Panc1 (cell line): ENCODE measurements at regions not wholly inside any gene's neighbourhood (a gene's known extent, or its start where the extent isn't known, plus 50 kb on each side); places are given as distances from the start of the nearest gene placed in this dataset.

Source experiments
- ATAC-seq: fragments of 200-7000 bp; cut with Tn5 transposase; 2 replicates; pipeline ENCODE4 v1.9.1; 2020; ENCODE audit warnings: mild to moderate bottlenecking, moderate library complexity
- BruUV-seq: library from RNA; stranded (reverse); fragments of 400-500 nt; replicated peaks from 2 replicates; lab custom pipeline; 2021; lab: Mats Ljungman, UMichigan
- CTCF ChIA-PET: fragments of 300-600 bp; sonication (Branson Sonifier 250); formaldehyde crosslinking; loops from one replicate; lab custom pipeline; 2022; ENCODE audit warnings: antibody characterized with exemption; lab: Charles Lee
- POLR2A ChIA-PET: fragments of 300-600 bp; sonication (Branson Sonifier 250); formaldehyde crosslinking; loops from one replicate; lab custom pipeline; 2022; ENCODE audit warnings: antibody characterized with exemption; lab: Charles Lee
- DNase-seq: peaks from one replicate; pipeline ENCODE4 v3.0.0-alpha.2; 2010; ENCODE audit warnings: low read depth, low spot score
- H3K27ac ChIP-seq: 2 replicates; pipeline ENCODE4 v1.5.1; 2011; ENCODE audit warnings: mild to moderate bottlenecking, low read length, inconsistent platforms
- H3K27me3 ChIP-seq: fragments of 200-500 bp; sonication (Bioruptor generic); 2 replicates; pipeline ENCODE4 v1.6.0; 2014; ENCODE audit warnings: low read length, inconsistent platforms; ENCODE audit not compliant: control insufficient read depth, insufficient read depth
- H3K36me3 ChIP-seq: fragments of 200-500 bp; sonication (Bioruptor generic); 2 replicates; pipeline ENCODE4 v1.5.1; 2014; ENCODE audit warnings: inconsistent platforms, mild to moderate bottlenecking, low read length, moderate library complexity; ENCODE audit not compliant: control insufficient read depth, insufficient read depth
- H3K4me1 ChIP-seq: 2 replicates; pipeline ENCODE4 v1.5.1; 2011; ENCODE audit warnings: inconsistent platforms, mild to moderate bottlenecking, low read length, moderate library complexity; ENCODE audit not compliant: control insufficient read depth, insufficient read depth
- H3K4me3 ChIP-seq, 2 experiments: 2 replicates each; pipeline ENCODE4 v1.5.1; 2011 to 2012; ENCODE audit warnings: low read depth in 2 of 2, low read length in 2 of 2, mild to moderate bottlenecking in 2 of 2, inconsistent platforms in 1 of 2, moderate library complexity in 1 of 2
- H3K9me3 ChIP-seq: fragments of 200-500 bp; sonication (Bioruptor generic); 2 replicates; pipeline ENCODE4 v1.5.1; 2014; ENCODE audit warnings: low read depth, mild to moderate bottlenecking, inconsistent platforms, low read length, moderate library complexity; ENCODE audit not compliant: control insufficient read depth, insufficient read depth
- POLR2AphosphoS5 ChIP-seq: IDR thresholded peaks from 2 replicates; pipeline ENCODE4 v1.6.1; 2012; ENCODE audit warnings: mild to moderate bottlenecking, low read depth, low read length, moderate library complexity
- REST ChIP-seq, 2 experiments: IDR thresholded peaks; 2 replicates each; pipeline ENCODE4 v1.6.1; 2011 to 2012; ENCODE audit warnings: low read depth in 2 of 2, control low read depth in 1 of 2, low read length in 1 of 2, mild to moderate bottlenecking in 1 of 2, moderate library complexity in 1 of 2; ENCODE audit not compliant: insufficient read depth in 1 of 2
- SIN3A ChIP-seq: IDR thresholded peaks from 2 replicates; pipeline ENCODE4 v1.6.1; 2012; ENCODE audit warnings: low read depth, mild to moderate bottlenecking, low read length, moderate library complexity, borderline replicate concordance; ENCODE audit not compliant: insufficient read depth
- TCF7L2 ChIP-seq: IDR thresholded peaks from 2 replicates; pipeline ENCODE4 v1.6.1; 2011; ENCODE audit warnings: mild to moderate bottlenecking, low read depth, low read length, inconsistent platforms
- in situ Hi-C: cut with HindIII; loops from 2 replicates; pipeline ENCODE4 v1.10.0; 2016; ENCODE audit warnings: low sequenced_read_pairs, low pct_unique_long_range_greater_than_20kb
- intact Hi-C: fragments of 100-400 bp; cut with micrococcal nuclease; formaldehyde crosslinking; loops from one replicate; pipeline ENCODE4 v1.10.0; 2022; ENCODE audit not compliant: unreplicated experiment
- TF ChIP-seq, protein P1 (sequence below): fragments of 450-650 bp; IDR thresholded peaks from 2 replicates; pipeline ENCODE4 v1.5.1; 2017; ENCODE audit warnings: mild to moderate bottlenecking

DNA sequence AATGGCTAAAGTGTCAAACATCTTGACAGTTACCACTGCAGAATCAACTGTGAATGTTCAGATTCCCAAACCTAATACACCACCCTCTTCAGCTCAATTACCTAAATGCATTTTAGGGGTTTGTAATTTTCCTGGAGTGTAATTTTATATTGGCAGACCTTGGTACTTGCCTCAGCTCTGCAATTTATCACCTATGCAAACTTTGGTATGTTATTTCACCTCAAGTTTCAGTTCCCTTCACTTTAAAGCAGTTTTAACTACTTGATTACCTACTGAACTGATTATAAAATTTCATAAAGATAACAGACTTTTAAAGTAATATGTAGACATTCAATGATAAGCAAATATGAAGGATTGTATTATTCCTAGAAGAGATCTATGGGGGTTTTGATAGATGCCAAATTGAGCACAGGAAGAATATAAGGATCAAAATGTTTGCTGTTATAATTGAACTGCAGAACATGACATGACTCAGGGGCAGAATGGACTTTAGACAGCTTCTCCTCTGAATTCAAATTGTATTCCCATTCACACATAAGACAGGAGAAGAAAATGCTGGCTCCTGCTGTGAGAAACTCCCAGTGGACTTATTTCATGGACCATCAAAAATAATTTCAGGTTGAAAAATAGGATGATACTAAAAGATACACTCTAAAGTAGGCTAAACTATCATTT lies 491.5 kb upstream of the LUZP2 start:
- Histone ChIP-seq H3K27me3 (no peaks in the 10 kb centered on the region), H3K4me1 (no peaks in the 10 kb centered on the region), H3K36me3 (no peaks in the 10 kb centered on the region), H3K27ac (no peak overlapping the region), H3K4me3 (no peak overlapping the region), H3K9me3 (no peaks in the 10 kb centered on the region)
- BruUV-seq = no TSS peak
- TF ChIP-seq POLR2AphosphoS5 (no peak), TCF7L2 (no peak), SIN3A (no peak), REST (IDR thresholded peaks at IDR 0.05; ENCODE audit: insufficient read depth in 1 of 2, low read depth in 2 of 2, low read length in 1 of 2) (no peak)
- TF ChIP-seq, protein P1, sequence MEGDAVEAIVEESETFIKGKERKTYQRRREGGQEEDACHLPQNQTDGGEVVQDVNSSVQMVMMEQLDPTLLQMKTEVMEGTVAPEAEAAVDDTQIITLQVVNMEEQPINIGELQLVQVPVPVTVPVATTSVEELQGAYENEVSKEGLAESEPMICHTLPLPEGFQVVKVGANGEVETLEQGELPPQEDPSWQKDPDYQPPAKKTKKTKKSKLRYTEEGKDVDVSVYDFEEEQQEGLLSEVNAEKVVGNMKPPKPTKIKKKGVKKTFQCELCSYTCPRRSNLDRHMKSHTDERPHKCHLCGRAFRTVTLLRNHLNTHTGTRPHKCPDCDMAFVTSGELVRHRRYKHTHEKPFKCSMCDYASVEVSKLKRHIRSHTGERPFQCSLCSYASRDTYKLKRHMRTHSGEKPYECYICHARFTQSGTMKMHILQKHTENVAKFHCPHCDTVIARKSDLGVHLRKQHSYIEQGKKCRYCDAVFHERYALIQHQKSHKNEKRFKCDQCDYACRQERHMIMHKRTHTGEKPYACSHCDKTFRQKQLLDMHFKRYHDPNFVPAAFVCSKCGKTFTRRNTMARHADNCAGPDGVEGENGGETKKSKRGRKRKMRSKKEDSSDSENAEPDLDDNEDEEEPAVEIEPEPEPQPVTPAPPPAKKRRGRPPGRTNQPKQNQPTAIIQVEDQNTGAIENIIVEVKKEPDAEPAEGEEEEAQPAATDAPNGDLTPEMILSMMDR = no peak
- DNase-seq (no peak), ATAC-seq (no peak)
- in situ Hi-C loops (no loop called here), intact Hi-C loops (no loop called here)
- ChIA-PET POLR2A (no interaction called here), CTCF (no interaction called here)

GRCh38 chr11:24043842-24044241 lies 453.0 kb upstream of the LUZP2 start:
- intact Hi-C loops = no loop called here
- Histone ChIP-seq H3K4me3 (no peak overlapping the region), H3K9me3 (peaks cover 5% of the 10 kb centered on the region; the same call in 1 of the 2 replicates), H3K27ac (no peak overlapping the region), H3K4me1 (no peaks in the 10 kb centered on the region), H3K27me3 (no peaks in the 10 kb centered on the region), H3K36me3 (no peaks in the 10 kb centered on the region)
- DNase-seq (no peak), ATAC-seq (no peak)
- in situ Hi-C loops = no loop called here
- ChIA-PET CTCF (no interaction called here), POLR2A (no interaction called here)
- BruUV-seq = no TSS peak
- TF ChIP-seq POLR2AphosphoS5 (no peak), TCF7L2 (no peak), REST (IDR thresholded peaks at IDR 0.05; ENCODE audit: insufficient read depth in 1 of 2, low read depth in 2 of 2, low read length in 1 of 2) (no peak), SIN3A (no peak)
- TF ChIP-seq, protein P1 = no peak
